ENCODE measurements at regions not wholly inside any gene's neighbourhood (a gene's known extent, or its start where the extent isn't known, plus 50 kb on each side); places are given as distances from the start of the nearest gene placed in this dataset.

DNA sequence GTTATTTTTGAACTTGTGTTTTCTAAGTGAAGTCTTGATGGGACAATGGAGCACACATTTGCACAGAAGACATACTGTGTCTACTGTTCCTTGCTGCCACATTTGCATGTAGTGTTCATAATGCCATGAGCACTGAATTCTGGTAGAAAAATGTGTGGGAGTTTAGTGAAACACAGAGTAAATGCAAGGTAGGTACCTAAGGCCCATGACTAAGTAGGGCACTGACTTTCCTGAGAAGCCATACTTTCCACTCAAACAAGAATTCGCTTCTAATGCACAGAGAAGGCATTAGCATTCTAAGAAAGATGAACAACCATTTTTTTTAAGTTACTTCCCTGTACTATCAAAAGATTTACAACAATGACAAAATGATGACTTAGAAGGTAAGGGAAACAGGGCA is 282.2 kb downstream of the MAN2A1 start:
- TF ChIP-seq POLR2A (IDR thresholded peaks at IDR 0.05) = no peak
- TF ChIP-seq, protein P1, sequence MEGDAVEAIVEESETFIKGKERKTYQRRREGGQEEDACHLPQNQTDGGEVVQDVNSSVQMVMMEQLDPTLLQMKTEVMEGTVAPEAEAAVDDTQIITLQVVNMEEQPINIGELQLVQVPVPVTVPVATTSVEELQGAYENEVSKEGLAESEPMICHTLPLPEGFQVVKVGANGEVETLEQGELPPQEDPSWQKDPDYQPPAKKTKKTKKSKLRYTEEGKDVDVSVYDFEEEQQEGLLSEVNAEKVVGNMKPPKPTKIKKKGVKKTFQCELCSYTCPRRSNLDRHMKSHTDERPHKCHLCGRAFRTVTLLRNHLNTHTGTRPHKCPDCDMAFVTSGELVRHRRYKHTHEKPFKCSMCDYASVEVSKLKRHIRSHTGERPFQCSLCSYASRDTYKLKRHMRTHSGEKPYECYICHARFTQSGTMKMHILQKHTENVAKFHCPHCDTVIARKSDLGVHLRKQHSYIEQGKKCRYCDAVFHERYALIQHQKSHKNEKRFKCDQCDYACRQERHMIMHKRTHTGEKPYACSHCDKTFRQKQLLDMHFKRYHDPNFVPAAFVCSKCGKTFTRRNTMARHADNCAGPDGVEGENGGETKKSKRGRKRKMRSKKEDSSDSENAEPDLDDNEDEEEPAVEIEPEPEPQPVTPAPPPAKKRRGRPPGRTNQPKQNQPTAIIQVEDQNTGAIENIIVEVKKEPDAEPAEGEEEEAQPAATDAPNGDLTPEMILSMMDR (IDR thresholded peaks at IDR 0.05) = no peak
